NOMO-1 (cell line): ENCODE measurements at regions not wholly inside any gene's neighbourhood (a gene's known extent, or its start where the extent isn't known, plus 50 kb on each side); places are given as distances from the start of the nearest gene placed in this dataset.

Experiments used
- DNase-seq, 2 experiments: peaks; one replicate each; lab custom pipeline; 2025; ENCODE audit not compliant: unreplicated experiment in 2 of 2; lab: John Stamatoyannopoulos, UW

DNA sequence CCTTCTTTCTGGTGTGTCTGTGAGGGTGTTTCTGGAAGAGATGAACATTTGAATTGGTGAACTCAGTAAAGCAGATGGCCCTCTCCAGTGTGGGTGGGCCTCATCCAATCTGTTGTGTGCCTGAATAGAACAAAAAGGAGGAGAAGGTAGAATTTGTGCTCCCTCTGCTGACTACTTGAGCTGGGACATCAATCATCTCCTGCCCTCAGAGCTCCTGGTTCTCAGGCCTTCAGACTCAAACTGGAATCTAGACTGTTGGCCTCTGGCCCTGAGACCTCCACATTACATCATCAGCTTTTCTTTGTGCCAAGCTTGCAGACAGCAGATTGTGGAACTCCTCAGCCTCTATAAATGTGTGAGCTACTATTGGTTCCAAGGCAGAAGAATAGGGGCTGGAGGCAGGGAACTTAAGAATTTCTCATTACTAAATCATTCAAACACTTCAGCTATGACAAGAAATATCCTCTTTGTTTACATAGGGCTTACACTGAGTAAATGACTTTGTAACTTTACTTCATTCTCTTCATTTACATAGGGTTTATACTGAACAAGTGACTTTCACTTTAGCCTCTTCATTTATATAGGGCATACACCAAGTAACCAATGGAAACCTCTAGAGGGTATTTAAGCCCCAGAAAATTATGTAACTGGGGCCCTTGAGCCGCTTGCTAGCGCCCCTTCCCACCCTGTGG is 86.9 kb upstream of the NWD2 start:
- no peak for DNase-seq

DNA sequence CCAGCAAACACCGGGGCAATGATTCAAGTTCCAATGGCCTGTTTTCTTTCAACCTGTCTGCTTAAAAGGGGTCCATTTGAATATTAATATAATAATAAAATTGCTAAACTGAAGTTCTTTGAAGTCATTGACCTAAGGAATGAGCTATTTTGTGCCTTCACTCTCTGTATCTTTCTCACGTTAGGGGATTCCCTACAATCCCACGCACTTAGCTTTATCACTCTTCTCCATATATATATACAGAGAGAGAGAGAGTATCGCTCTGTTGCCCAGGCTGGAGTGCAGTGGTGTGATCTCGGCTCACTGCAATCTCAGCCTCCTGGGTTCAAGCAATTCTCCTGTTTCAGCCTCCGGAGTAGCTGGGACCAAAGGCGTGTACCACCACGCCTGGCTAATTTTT is 83.9 kb upstream of the NWD2 start:
- no peak for DNase-seq

DNA sequence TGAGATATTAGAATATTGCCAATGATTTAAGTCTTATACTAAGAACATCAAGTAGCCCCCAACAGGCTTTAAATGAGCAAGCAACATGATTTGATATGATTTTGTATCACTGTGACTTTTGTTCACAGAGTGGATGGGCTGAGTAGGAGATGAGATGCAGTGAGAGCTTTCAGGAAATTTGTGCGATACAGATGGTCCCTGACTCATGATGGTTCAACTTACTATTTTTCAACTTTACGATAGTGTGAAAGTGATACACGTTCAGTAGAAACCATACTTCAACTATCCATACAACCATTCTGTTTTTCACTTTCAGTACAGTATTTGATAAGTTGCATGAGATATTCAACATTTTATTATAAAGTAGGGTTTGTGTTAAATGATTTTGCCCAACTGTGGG is 78.7 kb upstream of the NWD2 start:
- DNase-seq: no peak

DNA sequence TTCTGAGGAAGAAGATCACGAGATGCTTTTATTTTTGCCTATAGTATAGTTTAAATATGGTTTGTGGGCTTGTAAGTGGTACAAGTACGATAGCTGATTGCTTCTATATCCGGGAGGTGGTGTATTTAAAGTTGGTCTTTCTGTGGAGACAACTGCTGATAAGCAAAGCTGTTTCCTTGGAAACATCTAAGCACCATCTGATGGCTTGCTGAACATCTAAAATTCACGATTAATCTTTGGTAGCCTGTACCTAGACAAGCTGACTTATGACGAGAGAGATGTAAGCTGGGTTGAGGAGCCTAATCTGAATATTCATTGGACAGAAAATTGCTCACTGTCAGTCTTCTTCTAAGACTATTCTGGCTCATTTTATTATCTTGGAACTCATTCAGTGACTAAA is 74.6 kb upstream of the NWD2 start:
- DNase-seq: no peak

DNA sequence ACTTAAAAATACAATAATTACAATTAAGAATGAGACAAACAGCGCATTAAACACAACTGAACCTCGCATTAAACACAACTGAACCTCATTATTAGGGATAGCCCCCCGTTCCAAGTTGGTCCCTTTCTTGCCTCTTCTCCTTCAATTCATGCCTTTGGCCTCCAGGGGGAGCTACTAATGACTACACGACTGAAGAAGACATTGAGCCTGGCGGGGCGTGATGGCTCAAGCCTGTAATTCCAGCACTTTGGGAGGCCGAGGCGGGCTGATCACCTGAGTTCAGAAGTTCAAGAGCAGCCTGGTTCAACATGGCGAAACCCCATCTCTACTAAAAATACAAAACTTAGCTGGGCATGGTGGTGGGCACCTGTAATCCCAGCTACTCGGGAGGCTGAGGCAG is 56.4 kb upstream of the NWD2 start:
- no peak for DNase-seq
